Activated CD8-positive, alpha-beta T cell treated with anti-CD3 and anti-CD28 coated beads for 36 hours (primary cell): ENCODE measurements at regions not wholly inside any gene's neighbourhood (a gene's known extent, or its start where the extent isn't known, plus 50 kb on each side); places are given as distances from the start of the nearest gene placed in this dataset.

Source experiments
- ATAC-seq: fragments of 200-7000 bp; cut with Tn5 transposase; one replicate; pipeline ENCODE4 v1.10.0; 2021; ENCODE audit warnings: mild to moderate bottlenecking, moderate library complexity
- CTCF ChIA-PET: fragments of 350-600 bp; sonication (Branson Sonifier 250); formaldehyde crosslinking; loops from one replicate; lab custom pipeline; 2021; ENCODE audit warnings: antibody characterized with exemption; lab: Charles Lee
- POLR2A ChIA-PET: fragments of 350-600 bp; sonication (Branson Sonifier 250); formaldehyde crosslinking; loops from one replicate; lab custom pipeline; 2021; ENCODE audit warnings: antibody characterized with exemption; lab: Charles Lee
- DNase-seq: peaks from one replicate; pipeline ENCODE4 v3.0.0-alpha.2; 2020
- H3K27ac Mint-ChIP-seq: one replicate; pipeline ENCODE4 v1.8.0; 2021; ENCODE audit warnings: mild to moderate bottlenecking, mixed read lengths
- H3K27me3 Mint-ChIP-seq: one replicate; pipeline ENCODE4 v1.8.0; 2021; ENCODE audit warnings: mixed read lengths
- H3K36me3 Mint-ChIP-seq: one replicate; pipeline ENCODE4 v1.8.0; 2021; ENCODE audit warnings: low read depth, mixed read lengths
- H3K4me1 Mint-ChIP-seq: one replicate; pipeline ENCODE4 v1.8.0; 2021; ENCODE audit warnings: low read depth, mixed read lengths
- H3K4me3 Mint-ChIP-seq: one replicate; pipeline ENCODE4 v1.8.0; 2021; ENCODE audit warnings: mild to moderate bottlenecking, moderate library complexity, mixed read lengths
- H3K9me3 Mint-ChIP-seq: one replicate; pipeline ENCODE4 v1.8.0; 2021; ENCODE audit warnings: mixed read lengths
- CTCF ChIP-seq: fragments of 200-600 bp; IDR thresholded peaks from one replicate; pipeline ENCODE4 v1.8.0; 2022; ENCODE audit warnings: antibody characterized with exemption, mild to moderate bottlenecking
- intact Hi-C: fragments of 100-400 bp; cut with micrococcal nuclease; formaldehyde crosslinking; loops from one replicate; pipeline ENCODE4 v1.10.0; 2022

GRCh38 chr4:11297627-11298026 lies 131.1 kb downstream of the HS3ST1 start:
- ATAC-seq, result peak; percentile 66
- DNase-seq, result peak; percentile 2
- H3K36me3 Mint-ChIP-seq, result no peaks in the 10 kb centered on the region
- H3K4me1 Mint-ChIP-seq, result peaks cover 7% of the 10 kb centered on the region
- ChIA-PET POLR2A (no interaction called here), CTCF (no interaction called here)
- no peak for TF ChIP-seq CTCF
- intact Hi-C loops, result no loop called here
- H3K27me3 Mint-ChIP-seq, result peaks cover 3% of the 10 kb centered on the region
- H3K9me3 Mint-ChIP-seq, result no peaks in the 10 kb centered on the region
- no peak overlapping the region for H3K4me3 Mint-ChIP-seq
- H3K27ac Mint-ChIP-seq, result no peak overlapping the region

DNA sequence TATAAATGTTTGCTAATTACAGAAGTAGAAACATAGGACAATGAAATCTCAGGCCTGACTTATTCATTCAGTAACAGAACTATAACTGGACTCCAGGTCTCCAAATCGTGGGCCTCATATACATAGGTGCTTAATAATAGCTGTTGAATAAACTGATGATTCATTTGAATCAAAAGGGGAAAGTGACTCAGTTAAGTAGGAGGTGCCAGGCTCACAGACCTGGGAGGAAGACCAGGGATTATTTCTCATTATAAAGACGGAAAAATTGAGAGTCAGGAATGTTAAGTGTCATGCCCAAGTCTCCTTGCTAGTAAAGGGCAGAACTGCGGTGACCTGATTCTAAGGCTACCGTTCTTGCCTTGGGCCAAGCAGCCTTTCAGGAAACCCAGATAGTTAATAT lies 131.5 kb downstream of the HS3ST1 start:
- ChIA-PET POLR2A (no interaction called here), CTCF (no interaction called here)
- intact Hi-C loops, result no loop called here
- no peak overlapping the region for H3K4me3 Mint-ChIP-seq
- no peak for TF ChIP-seq CTCF
- ATAC-seq (peak; percentile 62), DNase-seq (no peak)
- peaks cover 3% of the 10 kb centered on the region for H3K27me3 Mint-ChIP-seq
- H3K27ac Mint-ChIP-seq, result no peak overlapping the region
- peaks cover 7% of the 10 kb centered on the region for H3K4me1 Mint-ChIP-seq
- H3K36me3 Mint-ChIP-seq, result no peaks in the 10 kb centered on the region
- H3K9me3 Mint-ChIP-seq, result no peaks in the 10 kb centered on the region

DNA sequence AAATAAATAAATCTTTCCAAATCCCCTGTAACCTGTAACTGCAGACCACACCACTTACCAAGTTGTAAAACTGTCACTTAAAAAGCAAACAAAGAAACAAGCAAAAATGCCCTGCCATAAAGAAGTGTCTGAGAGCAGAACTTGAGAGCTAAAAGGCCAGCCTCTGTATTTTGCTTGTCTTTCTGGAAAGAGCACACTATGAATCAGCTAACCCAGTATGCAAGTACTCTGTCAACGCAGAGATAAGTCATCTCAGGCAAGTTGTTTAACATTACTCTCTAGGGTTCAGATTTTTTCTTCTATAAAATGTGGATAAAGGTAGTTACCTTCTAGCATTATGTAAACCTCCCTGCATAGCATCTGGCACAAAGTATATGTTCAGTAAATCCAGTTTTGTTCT lies 134.8 kb downstream of the HS3ST1 start:
- no peak for ATAC-seq
- no peak for TF ChIP-seq CTCF

DNA sequence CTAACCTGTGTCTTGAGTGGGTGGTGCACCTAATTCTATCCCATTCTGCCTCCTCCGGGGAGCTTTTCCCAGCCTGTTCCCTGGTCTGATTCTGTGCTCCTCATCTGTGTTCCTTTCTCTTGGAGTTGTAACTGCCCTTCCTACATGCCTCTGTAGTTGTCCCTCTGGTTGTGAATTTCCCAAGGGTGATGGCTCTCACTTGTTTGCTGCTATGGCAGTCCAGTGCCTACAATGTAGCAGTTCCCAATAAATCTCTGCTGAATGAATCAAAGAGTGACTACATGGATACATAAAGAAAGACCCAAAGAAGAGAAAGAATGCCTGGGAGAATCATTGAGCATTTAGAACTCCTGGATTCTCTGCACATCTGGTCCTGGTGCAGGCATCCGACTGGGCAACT lies 141.6 kb downstream of the HS3ST1 start:
- Mint-ChIP-seq H3K9me3 (peaks cover 7% of the 10 kb centered on the region), H3K27ac (no peak overlapping the region), H3K36me3 (no peaks in the 10 kb centered on the region), H3K4me1 (no peaks in the 10 kb centered on the region), H3K27me3 (no peaks in the 10 kb centered on the region), H3K4me3 (no peak overlapping the region)
- DNase-seq (no peak), ATAC-seq (no peak)
- intact Hi-C loops, result no loop called here
- TF ChIP-seq CTCF, result no peak
- ChIA-PET POLR2A (no interaction called here), CTCF (no interaction called here)

More for the DNA sequence above, 134.8 kb downstream of the HS3ST1 start:
- Mint-ChIP-seq H3K4me3 (no peak overlapping the region), H3K27me3 (no peaks in the 10 kb centered on the region), H3K4me1 (peaks cover 7% of the 10 kb centered on the region), H3K36me3 (no peaks in the 10 kb centered on the region), H3K9me3 (no peaks in the 10 kb centered on the region), H3K27ac (no peak overlapping the region)
- no peak for DNase-seq
- POLR2A ChIA-PET, result no interaction called here
- intact Hi-C loops, result no loop called here
- CTCF ChIA-PET, result no interaction called here

DNA sequence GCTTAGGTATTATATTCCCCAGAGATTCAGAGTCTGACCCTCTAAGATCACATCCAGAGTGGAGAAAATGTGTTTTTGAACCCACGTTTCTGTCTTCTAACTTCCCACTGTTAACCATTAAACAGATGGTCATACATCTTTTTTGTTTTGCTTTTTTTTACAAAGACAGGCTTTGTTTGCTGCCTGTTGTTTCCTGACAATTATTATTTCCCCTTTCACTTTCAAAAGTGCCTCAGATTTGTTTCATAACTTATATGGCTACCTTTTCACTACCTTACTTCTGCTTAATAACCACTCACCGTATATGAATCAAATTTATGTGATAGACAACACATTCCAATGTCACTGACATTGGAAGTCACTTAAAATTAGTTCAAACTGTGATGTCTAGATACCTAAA lies 142.2 kb downstream of the HS3ST1 start:
- H3K9me3 Mint-ChIP-seq, result peaks cover 7% of the 10 kb centered on the region
- H3K4me1 Mint-ChIP-seq, result no peaks in the 10 kb centered on the region
- no peak overlapping the region for H3K27ac Mint-ChIP-seq
- TF ChIP-seq CTCF, result no peak
- H3K4me3 Mint-ChIP-seq, result no peak overlapping the region
- ChIA-PET CTCF (no interaction called here), POLR2A (no interaction called here)
- DNase-seq (no peak), ATAC-seq (no peak)
- no peaks in the 10 kb centered on the region for H3K36me3 Mint-ChIP-seq
- intact Hi-C loops, result no loop called here
- H3K27me3 Mint-ChIP-seq, result no peaks in the 10 kb centered on the region
